ENCODE measurements at regions not wholly inside any gene's neighbourhood (a gene's known extent, or its start where the extent isn't known, plus 50 kb on each side); places are given as distances from the start of the nearest gene placed in this dataset.
"Not testable (repeated sequence)": the region's sequence is repeated elsewhere in the genome, so short reads cannot be mapped to it uniquely, and the experiment has no call there.

GRCh38 chr12:83505586-83505985 is 818.9 kb downstream of the TMTC2 start:
- DNase-seq = no peak

DNA sequence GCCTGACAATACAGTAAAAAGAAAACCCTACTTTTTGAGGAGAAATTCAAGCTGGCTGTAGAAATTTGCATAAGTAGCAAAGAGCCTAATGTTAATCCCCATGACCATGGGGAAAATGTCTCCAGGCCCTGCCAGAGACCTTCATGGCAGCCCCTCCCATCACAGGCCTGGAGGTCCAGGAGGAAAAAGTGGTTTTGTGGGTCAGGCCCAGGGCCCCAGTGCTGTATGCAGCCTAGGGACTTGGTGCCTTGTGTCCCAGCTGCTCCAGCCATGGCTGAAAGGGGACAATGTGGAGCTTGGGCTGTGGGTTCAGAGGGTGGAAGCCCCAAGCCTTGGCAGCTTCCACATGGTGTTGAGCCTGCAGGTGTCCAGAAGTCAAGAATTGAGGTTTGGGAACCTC is 813.2 kb downstream of the TMTC2 start:
- not testable (repeated sequence) for DNase-seq

DNA sequence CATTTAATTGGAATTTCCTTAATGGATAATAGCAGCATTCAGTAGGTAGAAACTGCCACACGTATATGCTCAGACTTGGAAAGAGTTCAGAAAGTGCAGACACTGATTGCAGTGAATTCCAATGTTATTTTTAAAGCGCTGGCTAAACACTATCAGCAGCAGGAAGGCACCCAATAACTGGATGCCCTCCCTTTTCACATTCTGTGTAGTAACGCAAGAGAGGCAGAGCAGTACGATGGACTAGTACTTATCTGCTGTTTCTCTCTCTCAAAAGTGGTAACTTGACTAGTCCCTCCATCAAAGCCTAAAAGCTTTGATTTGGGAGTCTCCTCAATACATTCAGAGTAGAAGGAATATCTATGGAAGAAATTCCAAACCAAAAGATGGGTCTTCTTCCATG is 791.0 kb downstream of the TMTC2 start:
- no peak for DNase-seq

DNA sequence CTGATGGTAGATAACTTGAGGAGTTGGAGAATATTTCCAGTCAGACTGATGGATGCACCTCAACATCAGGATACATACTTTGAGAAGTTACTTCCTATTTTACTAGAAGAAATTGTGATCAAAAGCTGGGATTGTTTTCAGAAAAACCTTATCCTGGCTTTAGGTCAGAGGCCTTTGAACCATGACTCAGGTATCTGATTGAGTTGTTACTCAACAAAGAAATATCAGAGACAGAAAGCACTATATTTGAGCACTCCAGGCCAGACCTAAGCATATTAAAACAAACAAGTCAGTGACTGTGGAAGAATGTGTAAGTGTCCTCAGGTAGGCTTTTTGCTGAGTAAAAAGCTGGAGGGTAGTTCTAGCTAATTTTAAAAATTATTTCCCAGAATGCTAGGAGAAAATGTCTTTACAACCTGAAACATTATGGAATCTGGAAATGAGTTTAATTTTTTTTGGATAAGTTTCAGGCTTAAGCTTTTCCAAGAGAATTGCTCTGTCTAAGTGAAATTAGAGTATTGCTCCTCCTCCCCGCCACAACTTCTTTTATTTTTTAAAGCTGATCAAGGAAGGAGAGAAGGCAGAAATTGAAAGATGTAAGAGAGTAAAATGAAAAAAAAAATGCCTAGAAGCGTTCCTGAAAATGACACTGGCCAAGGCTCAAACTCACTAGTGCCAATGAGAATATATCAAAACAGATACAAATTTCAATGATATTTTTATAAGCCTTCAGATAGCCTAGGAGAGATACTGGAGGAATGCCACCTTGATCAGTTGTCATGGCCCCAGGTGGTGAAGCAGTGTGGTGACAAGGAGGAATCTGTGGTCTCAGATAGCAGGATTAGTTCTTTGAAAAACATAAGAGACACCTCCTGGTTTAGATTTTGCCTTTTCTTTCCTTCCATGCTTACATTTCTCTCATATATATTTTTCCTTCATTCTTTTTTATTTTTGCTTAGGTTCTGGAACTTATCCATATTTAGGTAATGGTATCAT is 790.3 kb downstream of the TMTC2 start:
- no peak for DNase-seq

DNA sequence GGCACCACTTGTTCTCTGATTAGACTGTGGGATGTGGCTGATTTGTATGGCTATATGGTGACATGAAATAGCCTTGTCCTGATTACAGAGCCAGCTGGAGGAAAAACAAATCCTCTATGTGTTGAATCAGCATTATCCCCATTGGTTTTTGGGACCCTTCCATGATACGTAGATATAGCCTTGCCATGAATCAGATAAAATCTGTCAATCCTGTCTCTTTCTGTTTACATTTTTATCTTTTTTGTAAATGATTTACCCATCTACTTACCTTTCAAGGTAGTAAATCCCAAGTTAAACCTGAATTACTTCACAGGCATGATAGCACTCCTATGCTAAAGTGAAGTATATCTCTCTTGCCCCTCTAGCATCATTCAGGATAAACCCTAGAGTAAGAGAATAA is 789.3 kb downstream of the TMTC2 start:
- no peak for DNase-seq

GRCh38 chr12:83474369-83474768 is 787.7 kb downstream of the TMTC2 start:
- DNase-seq = no peak

GRCh38 chr12:83473408-83474095 is 786.8 kb downstream of the TMTC2 start:
- no peak for DNase-seq

GRCh38 chr12:83472772-83473171 is 786.1 kb downstream of the TMTC2 start:
- no peak for DNase-seq

GRCh38 chr12:83472350-83472749 is 785.6 kb downstream of the TMTC2 start:
- no peak for DNase-seq

DNA sequence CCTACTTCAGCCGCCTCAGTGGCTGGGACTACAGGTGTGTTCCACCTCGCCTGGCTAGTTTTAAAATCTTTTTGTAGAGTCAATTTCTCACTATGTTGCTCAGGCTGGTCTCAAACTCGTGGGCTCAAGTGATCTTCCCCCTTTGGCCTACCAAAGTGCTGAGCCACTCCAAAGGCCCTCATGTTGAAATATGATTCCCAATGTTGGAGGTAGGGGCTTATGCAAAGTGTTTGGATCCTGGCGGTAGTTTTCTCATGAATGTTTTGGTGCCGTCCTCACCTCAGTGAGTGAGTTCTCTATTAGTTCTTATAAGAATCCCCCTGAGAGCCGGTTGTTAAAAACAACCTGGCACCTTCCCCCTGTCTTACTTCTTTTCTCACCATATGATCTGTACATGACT is 784.6 kb downstream of the TMTC2 start:
- no peak for DNase-seq

DNA sequence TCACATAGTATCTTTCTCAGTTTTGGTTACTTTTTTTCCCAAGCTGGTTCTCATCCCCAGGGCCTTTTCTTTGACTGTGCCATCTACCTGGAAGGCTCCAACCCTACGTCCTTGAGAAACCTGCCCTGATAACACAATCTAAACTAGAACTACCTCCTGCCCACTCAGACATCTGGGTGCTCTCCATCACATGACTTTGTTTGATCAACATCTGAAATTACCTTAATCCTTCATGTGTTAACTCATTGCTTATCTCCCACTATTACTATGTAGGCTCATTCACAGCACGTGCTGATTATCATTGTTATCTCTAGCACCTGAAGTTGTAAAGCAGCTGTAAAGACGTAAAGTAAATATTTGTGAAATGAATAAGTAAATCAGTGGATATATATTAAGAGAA is 784.0 kb downstream of the TMTC2 start:
- no peak for DNase-seq

DNA sequence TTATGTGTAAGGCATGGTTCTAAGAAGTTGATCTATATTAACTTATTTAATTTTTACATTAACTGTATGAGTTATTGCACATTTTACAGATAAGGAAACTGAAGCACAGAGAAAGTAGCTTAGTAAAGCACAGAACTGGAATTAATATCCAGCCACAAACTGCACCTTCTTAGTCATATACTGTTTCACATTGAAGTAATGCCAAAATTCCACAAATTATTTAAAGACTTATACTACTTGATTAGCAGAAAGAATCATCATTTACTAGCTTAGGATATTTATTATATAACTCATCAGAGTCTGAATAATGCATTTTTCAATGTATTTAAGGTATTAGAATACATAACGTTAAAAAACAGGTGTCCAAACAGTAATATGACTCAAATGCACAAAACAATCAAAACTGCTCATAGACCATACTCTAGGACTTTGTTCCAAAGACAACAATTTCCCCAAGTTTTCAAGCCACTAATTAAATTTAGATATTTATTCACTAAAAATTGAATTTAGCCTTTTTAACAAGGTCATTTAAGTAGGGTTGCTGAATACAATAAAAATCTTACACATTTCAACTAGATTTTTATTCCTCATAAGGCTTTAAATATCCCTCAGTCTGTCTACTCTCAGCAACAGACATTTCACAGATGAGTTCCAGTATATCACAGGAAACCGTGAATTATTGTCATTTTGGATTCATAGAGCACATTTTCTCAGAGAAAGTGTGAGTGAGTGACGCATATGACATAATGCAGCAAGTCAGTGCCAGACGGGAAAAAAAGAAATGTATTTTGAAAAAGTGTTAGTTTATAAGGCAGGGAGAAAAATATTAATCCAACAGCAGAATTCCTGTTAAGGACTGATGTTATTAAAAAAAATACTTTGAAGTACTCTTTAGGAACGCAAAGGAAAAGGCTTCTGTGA is 782.5 kb downstream of the TMTC2 start:
- no peak for DNase-seq

DNA sequence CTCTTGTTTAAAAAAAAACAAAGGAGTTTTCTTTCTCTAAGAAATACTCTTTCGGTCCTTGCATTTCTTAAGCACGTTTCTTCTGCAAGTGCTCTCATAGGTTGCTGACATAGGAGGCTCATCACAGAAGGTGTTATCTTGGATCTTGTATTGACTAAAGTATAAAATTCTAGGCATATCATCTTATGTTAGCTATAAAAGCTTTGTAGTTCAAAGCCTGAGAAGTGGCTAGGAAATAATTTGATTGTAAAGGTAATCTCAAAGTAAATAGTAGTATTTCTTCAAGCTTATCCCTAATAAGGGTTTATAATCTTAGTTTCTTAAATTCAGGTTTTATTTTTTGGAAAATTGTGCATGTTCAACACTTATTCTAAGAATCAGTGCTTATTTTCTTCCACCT is 778.9 kb downstream of the TMTC2 start:
- DNase-seq = no peak

DNA sequence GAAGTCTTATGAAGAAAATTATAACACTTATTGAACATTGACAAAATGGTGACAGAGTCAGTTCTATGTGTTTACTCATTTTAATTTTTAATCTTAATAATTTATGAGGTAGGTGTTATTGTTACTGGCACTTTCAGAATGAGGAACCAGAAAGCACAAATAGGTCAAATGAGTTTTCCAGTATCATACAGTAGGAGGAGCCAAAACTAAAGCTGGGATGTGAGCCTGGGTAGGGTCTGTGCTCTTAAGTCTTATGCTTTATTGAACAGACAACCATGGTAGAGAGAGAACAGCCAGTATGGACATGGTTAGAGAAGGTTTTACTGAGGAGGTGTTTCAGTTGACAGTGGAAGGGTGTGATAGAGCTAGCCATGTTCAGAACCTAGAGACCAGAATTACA is 775.7 kb downstream of the TMTC2 start:
- no peak for DNase-seq

GRCh38 chr12:83461336-83461935 is 774.7 kb downstream of the TMTC2 start:
- no peak for DNase-seq

- DNase-seq = no peak
These were observed 764.5 kb downstream of the TMTC2 start for GRCh38 chr12:83451189-83451588.

DNA sequence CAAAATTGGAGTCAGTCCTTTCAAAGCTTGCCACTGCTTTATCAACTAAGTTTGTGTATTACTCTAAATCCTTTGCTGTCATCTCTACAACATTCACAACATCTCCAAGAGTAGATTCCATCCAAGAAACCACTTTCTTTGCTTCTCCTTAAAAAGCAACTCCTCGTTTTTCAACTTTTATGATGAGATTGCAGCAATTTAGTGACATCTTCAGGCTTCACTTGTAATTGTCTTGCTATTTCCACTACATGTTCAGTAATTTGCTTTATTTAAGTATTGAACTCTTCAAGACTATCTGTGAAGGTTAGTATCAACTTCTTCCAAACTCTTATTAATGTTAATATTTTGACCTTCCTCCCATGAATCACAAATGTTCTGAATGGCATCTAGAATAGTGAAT is 747.9 kb downstream of the TMTC2 start:
- no peak for DNase-seq

- no peak for DNase-seq
These were observed 745.5 kb downstream of the TMTC2 start for GRCh38 chr12:83432176-83432719.

DNA sequence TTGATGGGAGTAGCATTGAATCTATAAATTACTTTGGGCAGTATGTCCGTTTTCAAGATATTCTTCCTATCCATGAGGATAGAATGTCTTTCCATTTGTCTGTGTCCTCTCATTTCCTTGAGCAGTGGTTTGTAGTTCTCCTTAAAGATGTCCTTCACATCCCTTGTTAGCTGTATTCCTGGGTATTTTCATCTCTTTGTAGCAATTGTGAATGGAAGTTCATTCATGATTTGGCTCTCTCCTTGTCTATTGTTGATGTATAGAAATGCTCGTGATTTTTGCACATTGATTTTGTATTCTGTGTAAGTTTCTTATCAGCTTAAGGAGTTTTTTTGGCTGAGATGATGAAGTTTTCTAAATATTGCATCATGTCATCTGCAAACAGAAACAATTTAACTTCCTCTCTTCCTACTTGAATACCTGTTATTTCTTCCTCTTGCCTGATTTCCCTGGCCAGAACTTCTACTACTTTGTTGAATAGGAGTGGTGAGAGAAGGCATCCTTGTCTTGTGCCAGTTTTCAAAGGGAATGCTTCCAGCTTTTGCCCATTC is 741.0 kb downstream of the TMTC2 start:
- DNase-seq = not testable (repeated sequence)

DNA sequence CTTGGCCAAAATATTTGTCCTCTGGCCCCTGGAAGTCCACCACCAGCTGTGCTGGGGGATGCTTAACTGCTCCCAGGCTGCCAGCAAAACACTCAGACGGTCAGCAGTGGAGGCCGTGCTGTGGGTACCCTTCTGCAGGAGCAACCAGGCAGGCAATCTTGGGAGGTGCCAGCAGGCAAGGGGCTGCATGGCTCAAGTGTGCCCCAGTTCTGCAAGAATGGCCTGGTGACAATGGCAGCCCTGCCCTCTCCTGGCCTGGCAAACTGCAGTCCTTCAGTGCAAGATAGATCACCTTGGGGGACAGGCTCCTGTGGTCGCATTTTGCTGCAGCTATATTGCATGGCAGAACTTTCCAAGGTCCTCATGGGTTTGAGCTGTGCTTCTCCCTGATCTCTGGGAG is 728.3 kb downstream of the TMTC2 start:
- DNase-seq = no peak

DNA sequence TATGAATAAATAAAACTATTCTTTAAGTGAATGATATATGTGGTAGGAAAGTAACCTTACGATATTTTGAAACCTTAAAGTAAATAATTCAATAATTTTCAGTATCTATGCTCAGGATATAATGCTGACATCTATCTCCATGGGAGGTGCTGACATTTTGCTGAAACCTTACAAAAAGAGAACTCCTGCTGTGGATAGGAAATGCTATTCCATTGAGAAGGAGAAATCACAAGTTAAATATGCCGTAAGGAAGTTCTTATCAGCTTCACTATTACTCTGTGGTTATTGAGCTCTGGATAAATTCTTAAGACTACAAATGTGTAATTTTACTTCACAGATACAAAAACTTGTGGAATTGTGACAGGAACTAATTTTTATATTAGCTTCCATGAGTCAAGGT is 722.1 kb downstream of the TMTC2 start:
- DNase-seq = no peak

- DNase-seq = no peak
These were observed 721.4 kb downstream of the TMTC2 start for GRCh38 chr12:83408146-83408545.
